CD1c-positive myeloid dendritic cell (primary cell): ENCODE measurements at regions not wholly inside any gene's neighbourhood (a gene's known extent, or its start where the extent isn't known, plus 50 kb on each side); places are given as distances from the start of the nearest gene placed in this dataset.

ENCODE experiments used
- DNase-seq: peaks from one replicate; pipeline ENCODE4 v3.0.0-alpha.2; 2016; ENCODE audit errors: extremely low spot score

GRCh38 chr2:145597809-145598208 is 1077.9 kb upstream of the ZEB2 start:
- DNase-seq = no peak

DNA sequence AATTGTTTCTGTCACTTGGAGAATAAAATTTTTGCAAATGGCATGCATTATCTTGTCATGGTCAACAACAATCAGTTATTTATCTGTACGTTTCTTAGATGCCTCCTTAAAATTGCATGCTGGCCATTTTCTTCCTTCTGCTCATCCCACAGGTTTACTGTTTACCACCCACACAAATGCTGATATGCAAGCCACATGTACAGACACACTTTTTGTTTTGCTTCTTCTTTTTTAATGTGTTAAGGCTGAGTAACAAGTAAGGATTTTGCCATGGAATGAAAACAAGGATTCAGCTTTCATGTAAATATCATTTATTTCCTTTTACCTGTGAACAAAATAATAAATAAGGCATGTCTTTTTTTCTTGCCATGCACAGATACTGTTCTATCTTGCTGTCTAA is 1077.1 kb upstream of the ZEB2 start:
- peak; percentile 63 for DNase-seq

DNA sequence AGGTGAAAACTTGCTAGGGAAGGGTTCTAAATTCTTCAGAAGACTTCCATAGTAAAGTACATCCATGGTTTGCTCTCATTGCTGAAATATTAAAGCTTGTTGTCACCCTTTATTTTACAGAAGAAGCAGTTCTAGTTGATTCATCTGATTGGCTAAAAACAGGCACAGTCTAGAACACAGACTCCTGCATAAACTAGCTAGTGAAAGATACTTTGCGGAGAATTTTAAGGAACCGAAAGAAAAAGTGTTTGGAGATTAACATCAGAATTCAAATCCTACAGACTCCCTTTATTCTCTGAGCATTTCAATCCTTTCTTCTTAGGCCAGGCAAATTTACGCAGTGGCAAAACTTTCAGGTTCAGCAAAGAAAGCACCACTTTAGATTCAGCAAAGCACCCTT is 1076.5 kb upstream of the ZEB2 start:
- DNase-seq = peak; percentile 30

DNA sequence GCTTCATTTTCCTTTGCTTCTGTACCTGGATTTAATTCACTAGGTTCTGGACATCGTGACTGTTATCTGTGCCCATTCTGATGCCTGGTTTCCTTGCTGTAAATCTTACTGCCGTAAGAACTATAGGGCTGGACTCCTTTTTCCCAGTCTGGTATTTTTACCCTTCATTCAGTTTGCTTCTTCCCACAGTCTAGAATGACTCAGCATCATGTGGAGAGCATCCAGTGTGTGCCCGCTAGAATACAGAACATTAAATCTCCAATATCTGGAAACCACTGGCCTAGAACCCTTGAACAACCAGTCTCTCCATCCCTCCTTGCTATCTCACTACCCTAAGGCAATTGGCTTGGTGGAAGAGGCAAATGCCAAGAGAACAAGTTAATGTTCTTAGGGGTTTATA is 1075.4 kb upstream of the ZEB2 start:
- no peak for DNase-seq

DNA sequence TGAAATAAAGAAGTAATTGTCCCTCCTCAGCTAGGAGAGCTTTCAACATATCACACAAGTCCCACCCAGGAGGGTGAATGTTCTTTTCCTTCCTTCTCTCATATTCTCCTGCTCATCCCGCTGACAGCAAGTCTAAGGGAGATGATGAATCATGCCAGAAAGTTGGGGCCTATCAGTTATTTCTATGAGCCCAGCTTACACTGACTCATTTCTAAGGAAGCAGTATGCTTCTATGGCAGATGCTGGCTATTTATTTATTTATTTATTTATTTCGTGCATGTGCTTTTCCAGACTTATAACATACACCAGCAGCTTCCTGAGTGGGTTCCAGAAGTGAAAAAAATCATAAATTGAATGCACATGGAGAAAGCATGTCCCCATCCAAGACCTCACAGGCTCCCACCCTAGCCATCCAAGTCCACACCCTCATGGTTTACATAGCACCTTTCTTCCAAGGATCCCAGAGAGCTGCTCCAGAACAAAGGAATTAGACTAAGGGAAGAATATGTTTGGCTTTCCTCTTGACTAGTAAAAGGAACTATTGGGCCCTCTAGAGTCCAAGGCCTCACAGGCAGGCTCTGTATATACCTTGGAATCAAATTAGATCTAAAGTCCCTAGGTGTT is 1074.2 kb upstream of the ZEB2 start:
- DNase-seq = peak; percentile 38

GRCh38 chr2:145593280-145593679 is 1073.4 kb upstream of the ZEB2 start:
- no peak for DNase-seq

DNA sequence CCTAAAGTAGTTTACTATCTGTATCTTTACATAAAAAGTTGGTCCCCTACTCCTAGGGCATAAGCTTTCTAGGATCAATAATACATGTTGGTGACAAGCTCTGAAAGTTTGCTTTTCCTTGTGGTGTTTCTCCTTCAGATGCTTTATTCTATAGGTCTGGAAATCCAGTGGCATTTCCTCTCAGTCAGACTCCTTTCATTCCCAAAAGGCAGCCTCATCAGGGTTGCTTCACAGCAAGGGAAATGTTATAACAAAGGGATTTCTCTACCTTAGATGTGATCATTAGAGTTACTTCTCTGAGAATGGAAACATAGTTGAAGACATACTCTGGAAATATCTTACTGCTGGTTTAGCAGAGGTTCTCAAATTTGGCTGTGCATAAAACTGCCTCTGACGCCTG is 1072.4 kb upstream of the ZEB2 start:
- DNase-seq = no peak

DNA sequence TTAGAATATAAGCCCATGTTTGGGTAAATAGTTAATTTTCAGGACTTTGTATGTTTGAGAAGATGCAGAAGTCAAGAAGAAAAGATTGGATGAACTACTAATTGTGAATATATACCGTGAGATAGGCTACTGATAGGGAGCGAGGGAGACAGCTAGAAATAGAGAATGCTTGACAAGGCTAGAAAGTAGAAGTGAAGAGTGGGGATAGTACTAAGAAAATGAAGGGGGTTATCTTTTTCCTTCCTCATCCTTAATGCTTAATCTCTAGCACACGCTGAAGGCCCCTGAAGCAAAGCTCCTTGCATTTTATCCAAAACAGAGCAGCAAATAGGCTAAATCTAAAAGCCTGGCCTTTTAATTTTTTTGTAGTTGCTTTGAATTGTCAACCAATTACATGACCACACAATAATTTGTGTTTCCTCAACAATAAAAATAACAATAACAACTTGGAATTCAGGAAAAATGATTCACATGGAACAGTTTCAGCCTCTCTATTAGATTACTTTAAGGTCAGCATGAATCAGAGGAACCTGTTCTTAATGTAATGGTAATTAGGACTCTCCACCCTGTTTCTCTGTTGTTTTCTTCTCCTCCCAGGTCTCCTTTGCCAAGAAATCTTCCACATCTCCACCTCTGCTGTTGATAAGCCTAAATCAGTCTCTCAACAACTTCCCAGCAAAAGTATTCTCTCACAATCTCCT is 1071.3 kb upstream of the ZEB2 start:
- DNase-seq = no peak

DNA sequence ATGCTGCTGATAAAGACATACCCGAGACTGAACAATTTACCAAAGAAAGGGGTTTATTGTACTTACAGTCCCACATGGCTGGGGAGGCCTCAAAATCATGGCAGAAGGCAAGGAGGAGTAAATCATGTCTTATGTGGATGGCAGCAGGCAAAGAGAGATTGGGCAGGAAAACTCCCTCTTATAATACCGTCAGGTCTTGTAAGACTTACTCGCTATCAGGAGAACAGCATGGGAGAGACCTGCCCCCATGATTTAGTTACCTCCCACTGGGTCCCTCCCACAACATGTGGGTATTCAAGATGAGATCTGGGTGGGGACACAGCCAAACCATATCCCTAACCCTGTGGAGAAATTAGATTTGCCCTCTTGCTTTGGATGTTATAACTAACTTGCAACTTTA is 1068.0 kb upstream of the ZEB2 start:
- DNase-seq = no peak

DNA sequence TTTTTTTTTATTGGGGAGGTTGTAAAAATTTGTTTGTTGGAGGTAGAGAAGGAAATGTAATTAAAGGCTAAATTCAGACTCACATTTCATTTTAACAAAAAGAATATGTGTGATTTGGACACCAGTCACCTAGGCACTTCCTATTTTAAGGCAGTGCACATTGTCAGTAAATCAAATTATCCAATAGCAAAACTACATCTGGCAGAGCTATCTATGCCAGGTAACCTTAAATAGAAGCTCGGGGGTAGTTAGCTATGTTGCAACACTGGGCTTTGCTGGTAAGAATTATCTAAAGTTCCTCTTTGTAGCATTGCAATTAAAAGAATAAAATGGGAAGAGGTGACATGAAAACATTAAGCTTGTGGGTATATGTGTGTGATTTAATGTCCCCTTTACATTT is 1064.4 kb upstream of the ZEB2 start:
- peak; percentile 34 for DNase-seq

DNA sequence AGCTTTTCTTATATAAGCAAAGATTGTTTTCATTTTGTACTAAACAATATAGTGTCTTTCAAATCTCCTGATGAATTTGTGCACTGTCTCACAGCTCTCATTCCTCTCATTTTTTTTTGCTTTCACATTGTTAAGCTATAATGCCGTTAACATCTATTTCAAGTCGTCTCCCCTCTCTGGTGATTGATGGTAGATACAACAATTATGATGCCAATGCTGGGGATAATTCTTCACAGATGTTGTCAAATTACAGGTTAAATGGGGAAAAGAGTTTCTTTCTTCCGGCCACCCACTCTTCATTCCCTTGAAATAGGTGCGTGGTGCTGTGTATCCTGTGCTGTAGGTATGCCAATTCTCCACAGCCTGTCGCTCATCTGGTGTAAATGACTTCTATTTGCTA is 1053.7 kb upstream of the ZEB2 start:
- no peak for DNase-seq

- no peak for DNase-seq
Measured at GRCh38 chr2:145572238-145572637, 1052.3 kb upstream of the ZEB2 start.

DNA sequence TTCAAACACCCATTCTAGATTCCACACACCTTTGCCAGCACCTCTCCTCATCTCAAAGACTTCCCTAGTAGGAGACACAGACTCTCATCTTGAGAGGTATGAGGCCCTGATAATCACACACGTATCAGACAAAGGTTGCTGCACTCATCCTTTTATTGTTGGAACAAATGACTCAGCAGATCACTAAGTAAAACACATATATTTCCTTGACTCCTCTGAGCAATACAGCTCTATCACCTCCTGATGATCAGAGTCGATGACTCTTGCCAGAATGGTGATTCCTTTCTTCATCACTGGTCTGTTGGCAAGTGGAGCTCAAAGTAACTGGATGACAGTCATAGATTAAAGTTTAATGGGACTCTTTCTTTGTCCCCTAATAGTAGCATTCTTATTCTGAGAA is 1049.2 kb upstream of the ZEB2 start:
- no peak for DNase-seq

DNA sequence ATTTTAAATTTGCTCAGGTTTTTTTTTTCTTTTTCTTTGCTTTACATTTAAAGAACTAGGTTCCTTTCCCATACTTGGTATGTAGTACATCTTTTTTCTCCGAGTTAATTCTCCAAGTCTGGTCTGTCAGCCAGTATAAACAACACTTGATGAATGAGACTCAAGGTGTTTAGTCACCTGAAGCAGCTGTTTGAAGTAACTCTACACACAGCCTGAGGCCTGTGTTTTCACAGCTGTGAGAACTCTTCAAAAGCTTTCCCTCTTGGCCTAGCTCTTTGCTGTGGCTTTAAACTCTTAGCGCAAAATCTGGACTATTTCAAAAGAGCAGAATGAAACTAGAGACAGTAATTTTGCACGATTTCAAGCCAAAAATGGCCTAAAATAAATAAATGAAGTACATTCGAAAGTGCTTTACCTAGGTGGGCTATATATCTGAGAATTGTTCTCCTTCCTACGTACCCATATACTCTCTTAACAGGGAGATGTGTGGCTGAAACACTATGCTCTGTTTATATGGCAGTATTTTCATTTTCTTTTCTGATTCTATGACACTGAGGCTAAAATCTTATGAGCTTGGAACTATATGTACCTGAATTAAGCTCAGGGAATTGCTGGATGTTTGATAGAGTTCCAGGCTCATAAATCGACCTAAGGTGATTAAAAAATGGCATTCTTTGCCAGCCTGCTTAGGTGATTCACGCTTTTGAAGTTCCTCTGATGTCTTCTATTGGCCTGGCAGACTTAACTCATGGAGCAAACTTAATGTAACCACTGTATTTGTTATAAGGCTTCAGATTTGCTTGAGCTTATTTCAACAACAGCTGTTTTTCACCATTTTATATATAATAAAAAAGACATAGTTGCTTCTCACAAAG is 1044.1 kb upstream of the ZEB2 start:
- DNase-seq = no peak

- DNase-seq = no peak
Measured at GRCh38 chr2:145561152-145561551, 1041.2 kb upstream of the ZEB2 start.

- no peak for DNase-seq
Measured at GRCh38 chr2:145558617-145559350, 1038.9 kb upstream of the ZEB2 start.

DNA sequence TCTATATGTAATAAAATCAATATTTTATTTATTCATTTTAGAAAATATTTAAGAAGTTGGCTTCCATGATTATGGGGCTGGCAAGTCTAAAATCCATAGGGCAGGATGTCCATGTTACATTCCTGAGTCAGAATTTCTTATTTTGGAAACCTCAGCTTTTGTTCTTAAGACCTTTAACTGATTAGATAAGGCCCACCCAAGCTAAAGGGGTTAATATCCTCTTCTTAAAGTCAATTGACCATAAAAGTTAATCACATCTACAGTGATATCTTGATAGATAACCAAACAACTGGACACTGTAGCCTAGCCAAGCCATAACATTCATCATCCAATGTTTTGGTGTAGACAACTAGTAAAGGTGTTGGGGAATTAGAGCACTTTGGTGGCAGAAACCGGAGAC is 1035.4 kb upstream of the ZEB2 start:
- DNase-seq = no peak

- DNase-seq = no peak
Measured at GRCh38 chr2:145551686-145552085, 1031.8 kb upstream of the ZEB2 start.

- DNase-seq = no peak
Measured at GRCh38 chr2:145548479-145548878, 1028.6 kb upstream of the ZEB2 start.

DNA sequence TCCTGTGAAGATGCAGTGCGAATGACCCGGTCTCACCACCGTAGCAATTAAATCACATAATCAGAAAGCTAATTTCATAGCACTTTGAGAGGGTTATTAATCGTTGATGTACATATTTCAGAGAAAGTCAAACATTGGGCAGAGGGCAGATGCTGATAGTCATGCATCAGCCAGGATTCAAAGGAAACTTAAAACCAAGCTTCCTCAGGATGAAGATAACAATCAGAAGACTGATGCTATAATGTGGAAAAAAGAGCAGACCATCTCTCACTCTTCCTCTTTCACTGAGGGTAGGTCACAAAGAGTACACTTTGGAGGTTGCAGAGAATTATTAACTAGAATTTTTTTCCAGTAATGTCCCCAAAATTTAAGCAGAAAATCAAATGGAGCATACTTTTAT is 1027.7 kb upstream of the ZEB2 start:
- DNase-seq = no peak

DNA sequence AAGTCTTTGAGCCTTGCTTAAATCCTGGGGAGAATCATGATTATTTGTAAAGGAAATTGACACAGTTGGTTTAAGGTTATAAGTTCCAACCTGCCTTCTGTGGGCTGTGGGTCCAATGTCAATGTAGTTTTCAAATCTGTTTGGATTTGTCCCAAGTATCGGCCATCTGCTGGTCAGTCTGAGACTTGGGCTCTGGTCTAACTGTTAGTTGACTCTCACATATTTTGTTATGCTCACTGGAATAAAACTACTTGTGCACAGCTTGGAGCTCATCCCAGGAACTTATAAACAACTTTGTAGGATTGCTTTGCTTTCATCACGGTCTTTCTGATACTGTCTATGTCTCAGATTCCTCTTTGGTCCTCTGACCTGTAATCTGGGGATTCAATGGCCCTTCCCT is 1026.2 kb upstream of the ZEB2 start:
- DNase-seq = no peak

DNA sequence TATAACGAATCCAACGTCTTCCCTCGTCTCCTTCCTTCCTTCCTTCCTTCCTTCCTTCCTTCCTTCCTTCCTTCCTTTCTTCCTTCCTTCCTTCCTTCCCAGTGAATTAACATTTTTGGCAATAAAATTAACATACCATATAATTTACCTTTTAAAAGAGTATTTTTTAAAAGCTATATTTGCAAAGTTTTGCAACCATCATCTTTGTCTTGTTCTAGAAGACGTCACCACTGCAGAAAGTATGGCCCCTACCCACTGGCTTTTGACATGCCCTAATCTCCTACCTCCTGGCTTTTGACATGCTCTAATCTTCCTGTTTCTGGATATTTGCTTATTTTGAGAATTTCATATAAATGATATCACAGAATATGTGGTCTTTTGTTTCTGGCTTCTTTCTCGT is 1023.9 kb upstream of the ZEB2 start:
- no peak for DNase-seq
